ENCODE measurements at regions not wholly inside any gene's neighbourhood (a gene's known extent, or its start where the extent isn't known, plus 50 kb on each side); places are given as distances from the start of the nearest gene placed in this dataset.

- no peak for DNase-seq (ENCODE audit: low spot score)
- no peak overlapping the region for H3K27ac ChIP-seq (ENCODE audit: low read depth in 1 of 2, low read length in 2 of 2)
- H3K27me3 ChIP-seq (ENCODE audit: control insufficient read depth in 4 of 4, insufficient read depth in 4 of 4, low read length in 3 of 4), result no peaks in the 10 kb centered on the region
- no peak overlapping the region for H3K4me3 ChIP-seq (ENCODE audit: low read depth in 1 of 3, low read length in 3 of 3)
- H3K4me1 ChIP-seq (ENCODE audit: control insufficient read depth in 4 of 4, insufficient read depth in 4 of 4, low read length in 3 of 4), result no peaks in the 10 kb centered on the region
- no peaks in the 10 kb centered on the region for H3K36me3 ChIP-seq (ENCODE audit: control insufficient read depth in 4 of 4, insufficient read depth in 3 of 4, low read depth in 1 of 4, low read length in 3 of 4)
- TF ChIP-seq CTCF (IDR thresholded peaks at IDR 0.05; ENCODE audit: low read depth, low read length, missing input control) (no peak), HNF4A (conservative IDR thresholded peaks at IDR 0.05) (no peak), ATF3 (IDR thresholded peaks at IDR 0.05) (no peak), EGR1 (IDR thresholded peaks at IDR 0.05; ENCODE audit: low read depth in 2 of 2) (no peak), RAD21 (IDR thresholded peaks at IDR 0.05) (no peak), HNF4G (IDR thresholded peaks at IDR 0.05) (no peak), TAF1 (conservative IDR thresholded peaks at IDR 0.05) (no peak), ZBTB33 (IDR thresholded peaks at IDR 0.05) (no peak), REST (IDR thresholded peaks at IDR 0.05) (no peak)
- H3K9me3 ChIP-seq (ENCODE audit: control insufficient read depth in 4 of 4, low read length in 3 of 4), result no peaks in the 10 kb centered on the region
- no peak overlapping the region for H3K9ac ChIP-seq (ENCODE audit: low read depth in 1 of 2, low read length in 2 of 2)
These were observed 806.3 kb upstream of the CELF2 start for GRCh38 chr10:10211409-10211808.

GRCh38 chr10:10213237-10213636 lies 804.4 kb upstream of the CELF2 start:
- Histone ChIP-seq H3K27ac (ENCODE audit: low read depth in 1 of 2, low read length in 2 of 2) (no peak overlapping the region), H3K9me3 (ENCODE audit: control insufficient read depth in 4 of 4, low read length in 3 of 4) (no peaks in the 10 kb centered on the region), H3K4me3 (ENCODE audit: low read depth in 1 of 3, low read length in 3 of 3) (no peak overlapping the region), H3K27me3 (ENCODE audit: control insufficient read depth in 4 of 4, insufficient read depth in 4 of 4, low read length in 3 of 4) (no peaks in the 10 kb centered on the region), H3K4me1 (ENCODE audit: control insufficient read depth in 4 of 4, insufficient read depth in 4 of 4, low read length in 3 of 4) (no peaks in the 10 kb centered on the region), H3K36me3 (ENCODE audit: control insufficient read depth in 4 of 4, insufficient read depth in 3 of 4, low read depth in 1 of 4, low read length in 3 of 4) (no peaks in the 10 kb centered on the region), H3K9ac (ENCODE audit: low read depth in 1 of 2, low read length in 2 of 2) (no peak overlapping the region)
- 74% methylated on average over 5 of the region's 5 CpGs for WGBS
- TF ChIP-seq GABPA (IDR thresholded peaks at IDR 0.05 in 1 of 2, conservative IDR thresholded peaks at IDR 0.05 in 1 of 2), result no peak
- no peak for TF ChIP-seq EGR1 (IDR thresholded peaks at IDR 0.05; ENCODE audit: low read depth in 2 of 2)
- TF ChIP-seq HNF4A (conservative IDR thresholded peaks at IDR 0.05), result no peak
- no peak for TF ChIP-seq FOXA1 (IDR thresholded peaks at IDR 0.05)
- no peak for TF ChIP-seq NR2F2 (IDR thresholded peaks at IDR 0.05)
- no peak for TF ChIP-seq FOXA2 (IDR thresholded peaks at IDR 0.05)
- TF ChIP-seq RXRA (IDR thresholded peaks at IDR 0.05), result no peak
- no peak for TF ChIP-seq SP1 (IDR thresholded peaks at IDR 0.05)
- TF ChIP-seq ATF3 (IDR thresholded peaks at IDR 0.05), result no peak
- TF ChIP-seq TAF1 (conservative IDR thresholded peaks at IDR 0.05), result no peak
- no peak for TF ChIP-seq YY1 (IDR thresholded peaks at IDR 0.05)
- no peak for TF ChIP-seq RAD21 (IDR thresholded peaks at IDR 0.05)
- no peak for TF ChIP-seq CTCF (IDR thresholded peaks at IDR 0.05; ENCODE audit: low read depth, low read length, missing input control)
- no peak for TF ChIP-seq REST (IDR thresholded peaks at IDR 0.05)
- TF ChIP-seq MAX (IDR thresholded peaks at IDR 0.05), result no peak
- DNase-seq (ENCODE audit: low spot score), result no peak
